ENCODE measurements at regions not wholly inside any gene's neighbourhood (a gene's known extent, or its start where the extent isn't known, plus 50 kb on each side); places are given as distances from the start of the nearest gene placed in this dataset.

DNA sequence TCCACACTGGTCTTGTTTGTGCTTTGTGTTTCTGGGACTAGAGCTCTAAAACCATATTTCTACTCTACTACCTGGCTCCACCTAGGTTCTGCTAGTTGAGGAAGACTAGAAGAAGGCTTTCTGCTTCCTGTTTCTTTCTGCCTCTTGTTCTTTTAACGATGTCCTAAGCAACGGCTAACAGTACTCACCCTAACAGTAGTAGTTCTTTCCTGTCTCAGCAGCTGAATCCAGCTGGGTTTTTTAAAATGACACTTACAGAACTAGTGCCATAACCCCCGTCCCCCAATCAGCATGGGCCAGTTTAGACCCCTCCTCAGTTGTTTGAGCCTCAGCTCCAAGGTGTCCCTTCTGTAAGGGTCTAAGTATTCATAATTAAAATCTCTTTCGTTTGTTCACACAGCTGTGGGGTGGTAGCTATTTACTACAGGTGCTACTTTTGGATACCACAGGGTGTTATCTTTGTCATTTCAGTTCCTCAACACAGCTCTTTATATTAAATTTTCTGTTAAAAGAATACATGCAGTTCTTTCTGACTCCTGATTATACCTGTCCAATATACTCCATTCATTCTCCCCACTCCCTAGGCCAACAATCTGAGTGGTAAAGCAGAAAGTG is 790.2 kb downstream of the DHX35 start:
- Histone ChIP-seq H3K36me3 (ENCODE audit: insufficient read depth, low read length) (no peaks in the 10 kb centered on the region), H2AFZ (ENCODE audit: low read length) (no peak overlapping the region)

DNA sequence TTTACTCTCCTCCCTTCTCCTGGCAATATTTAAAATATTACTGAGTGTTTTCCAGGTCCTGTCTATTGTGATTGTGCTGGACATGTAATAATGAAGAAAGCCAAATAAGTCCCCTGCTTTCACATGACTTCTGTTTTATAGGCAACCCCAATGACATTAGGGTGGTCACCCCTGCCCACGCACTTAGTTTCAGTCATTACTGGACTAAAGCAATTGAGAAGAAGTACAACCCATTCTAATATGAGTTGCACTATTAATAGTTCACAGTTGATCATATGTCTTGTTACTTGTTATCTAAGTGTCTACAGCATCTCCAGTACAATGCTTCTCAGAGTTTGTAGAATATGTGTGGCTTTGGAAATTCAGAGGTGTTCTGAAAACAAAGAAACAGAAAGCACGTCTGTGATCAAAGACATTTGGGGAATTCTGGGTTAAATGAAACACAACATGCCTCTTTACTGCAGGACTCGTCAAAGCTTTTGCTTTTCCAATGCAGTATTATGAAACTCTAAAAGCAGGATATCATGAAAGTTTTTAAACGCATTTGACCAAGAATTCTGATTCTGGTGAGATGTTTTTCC is 789.5 kb downstream of the DHX35 start:
- no peak overlapping the region for H3K4me3 ChIP-seq (ENCODE audit: low read depth, low read length, poor library complexity, severe bottlenecking)
- no peaks in the 10 kb centered on the region for H3K9me2 ChIP-seq (ENCODE audit: low read depth, low read length)
- no peak overlapping the region for H3K4me2 ChIP-seq (ENCODE audit: low read length)
- TF ChIP-seq EZH2 (IDR thresholded peaks at IDR 0.05; ENCODE audit: borderline replicate concordance, low read length), result no peak
- TF ChIP-seq, protein P1, sequence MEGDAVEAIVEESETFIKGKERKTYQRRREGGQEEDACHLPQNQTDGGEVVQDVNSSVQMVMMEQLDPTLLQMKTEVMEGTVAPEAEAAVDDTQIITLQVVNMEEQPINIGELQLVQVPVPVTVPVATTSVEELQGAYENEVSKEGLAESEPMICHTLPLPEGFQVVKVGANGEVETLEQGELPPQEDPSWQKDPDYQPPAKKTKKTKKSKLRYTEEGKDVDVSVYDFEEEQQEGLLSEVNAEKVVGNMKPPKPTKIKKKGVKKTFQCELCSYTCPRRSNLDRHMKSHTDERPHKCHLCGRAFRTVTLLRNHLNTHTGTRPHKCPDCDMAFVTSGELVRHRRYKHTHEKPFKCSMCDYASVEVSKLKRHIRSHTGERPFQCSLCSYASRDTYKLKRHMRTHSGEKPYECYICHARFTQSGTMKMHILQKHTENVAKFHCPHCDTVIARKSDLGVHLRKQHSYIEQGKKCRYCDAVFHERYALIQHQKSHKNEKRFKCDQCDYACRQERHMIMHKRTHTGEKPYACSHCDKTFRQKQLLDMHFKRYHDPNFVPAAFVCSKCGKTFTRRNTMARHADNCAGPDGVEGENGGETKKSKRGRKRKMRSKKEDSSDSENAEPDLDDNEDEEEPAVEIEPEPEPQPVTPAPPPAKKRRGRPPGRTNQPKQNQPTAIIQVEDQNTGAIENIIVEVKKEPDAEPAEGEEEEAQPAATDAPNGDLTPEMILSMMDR (IDR thresholded peaks at IDR 0.05; ENCODE audit: low read length), result no peak
- no peaks in the 10 kb centered on the region for H3K36me3 ChIP-seq (ENCODE audit: insufficient read depth, low read length)
- H2AFZ ChIP-seq (ENCODE audit: low read length), result no peak overlapping the region
- no peak overlapping the region for H3K27ac ChIP-seq (ENCODE audit: low read depth, low read length, poor library complexity, severe bottlenecking)
- H3K27me3 ChIP-seq (ENCODE audit: insufficient read depth, low read length), result no peaks in the 10 kb centered on the region
- H3K9me3 ChIP-seq (ENCODE audit: low read length), result no peaks in the 10 kb centered on the region
- H3F3A ChIP-seq (ENCODE audit: insufficient read depth, low read length), result no peaks in the 10 kb centered on the region
- no peak overlapping the region for H3K9ac ChIP-seq (ENCODE audit: low read length)
- H3K79me2 ChIP-seq (ENCODE audit: insufficient read depth, low read length), result no peaks in the 10 kb centered on the region
- H3K4me1 ChIP-seq (ENCODE audit: insufficient read depth, low read length, severe bottlenecking), result no peaks in the 10 kb centered on the region
- no peaks in the 10 kb centered on the region for H4K20me1 ChIP-seq (ENCODE audit: insufficient read depth, low read length)

More for the DNA sequence above, 790.2 kb downstream of the DHX35 start:
- Histone ChIP-seq H4K20me1 (ENCODE audit: insufficient read depth, low read length) (no peaks in the 10 kb centered on the region), H3K9me3 (ENCODE audit: low read length) (no peaks in the 10 kb centered on the region), H3K27me3 (ENCODE audit: insufficient read depth, low read length) (no peaks in the 10 kb centered on the region), H3K4me2 (ENCODE audit: low read length) (no peak overlapping the region), H3K79me2 (ENCODE audit: insufficient read depth, low read length) (no peaks in the 10 kb centered on the region), H3F3A (ENCODE audit: insufficient read depth, low read length) (no peaks in the 10 kb centered on the region), H3K9ac (ENCODE audit: low read length) (no peak overlapping the region), H3K4me3 (ENCODE audit: low read depth, low read length, poor library complexity, severe bottlenecking) (no peak overlapping the region), H3K4me1 (ENCODE audit: insufficient read depth, low read length, severe bottlenecking) (no peaks in the 10 kb centered on the region), H3K27ac (ENCODE audit: low read depth, low read length, poor library complexity, severe bottlenecking) (no peak overlapping the region), H3K9me2 (ENCODE audit: low read depth, low read length) (no peaks in the 10 kb centered on the region)
- TF ChIP-seq, protein P1 (IDR thresholded peaks at IDR 0.05; ENCODE audit: low read length), result no peak
- no peak for TF ChIP-seq EZH2 (IDR thresholded peaks at IDR 0.05; ENCODE audit: borderline replicate concordance, low read length)

DNA sequence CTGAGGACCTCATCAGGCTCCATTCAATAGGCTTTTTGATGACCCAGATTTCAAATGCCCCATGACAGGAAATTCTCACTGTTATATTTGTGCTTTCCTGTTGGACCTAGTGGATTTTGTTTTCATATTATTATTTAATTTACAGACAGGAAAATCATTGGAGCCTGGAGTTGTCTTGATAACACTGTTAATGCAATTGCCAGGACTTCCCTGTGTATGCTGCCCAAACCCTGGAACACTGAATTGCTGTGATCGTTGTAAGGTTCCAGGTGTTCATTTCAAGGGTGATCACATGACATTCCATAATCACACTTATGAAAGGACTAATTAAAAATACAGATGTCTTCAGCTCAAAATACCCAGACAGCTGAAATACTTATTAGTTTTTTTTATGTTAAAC is 783.2 kb downstream of the DHX35 start:
- H3K27me3 ChIP-seq (ENCODE audit: insufficient read depth, low read length), result no peaks in the 10 kb centered on the region
- H3F3A ChIP-seq (ENCODE audit: insufficient read depth, low read length), result no peaks in the 10 kb centered on the region
- no peak overlapping the region for H3K4me2 ChIP-seq (ENCODE audit: low read length)
- H4K20me1 ChIP-seq (ENCODE audit: insufficient read depth, low read length), result no peaks in the 10 kb centered on the region
- no peaks in the 10 kb centered on the region for H3K4me1 ChIP-seq (ENCODE audit: insufficient read depth, low read length, severe bottlenecking)
- no peak overlapping the region for H3K4me3 ChIP-seq (ENCODE audit: low read depth, low read length, poor library complexity, severe bottlenecking)
- no peaks in the 10 kb centered on the region for H3K9me3 ChIP-seq (ENCODE audit: low read length)
- H3K9me2 ChIP-seq (ENCODE audit: low read depth, low read length), result no peaks in the 10 kb centered on the region
- TF ChIP-seq, protein P1 (IDR thresholded peaks at IDR 0.05; ENCODE audit: low read length), result no peak
- TF ChIP-seq EZH2 (IDR thresholded peaks at IDR 0.05; ENCODE audit: borderline replicate concordance, low read length), result no peak
- no peak overlapping the region for H3K9ac ChIP-seq (ENCODE audit: low read length)
- H3K79me2 ChIP-seq (ENCODE audit: insufficient read depth, low read length), result no peaks in the 10 kb centered on the region
- H3K27ac ChIP-seq (ENCODE audit: low read depth, low read length, poor library complexity, severe bottlenecking), result no peak overlapping the region
- no peak overlapping the region for H2AFZ ChIP-seq (ENCODE audit: low read length)
- H3K36me3 ChIP-seq (ENCODE audit: insufficient read depth, low read length), result no peaks in the 10 kb centered on the region
